Gastroesophageal sphincter (tissue), 4 donors: ENCODE measurements at regions not wholly inside any gene's neighbourhood (a gene's known extent, or its start where the extent isn't known, plus 50 kb on each side); places are given as distances from the start of the nearest gene placed in this dataset.

Source experiments
- ATAC-seq: fragments of 150-250 bp; one replicate; pipeline ENCODE4 v1.9.1; 2016; ENCODE audit warnings: mild to moderate bottlenecking, moderate library complexity
- H3K27ac ChIP-seq, 4 donors: fragments of 200-600 bp; sonication (generic) in 3 of 4; 1 replicate in 3 of 4; 2 replicates in 1 of 4; pipeline ENCODE4 v1.5.1; 2016 to 2019
- H3K27me3 ChIP-seq: fragments of 200-600 bp; sonication (generic); one replicate; pipeline ENCODE4 v1.5.1; 2019
- H3K36me3 ChIP-seq, 2 donors: fragments of 200-600 bp; sonication (generic); one replicate each; pipeline ENCODE4 v1.5.1; 2019; ENCODE audit warnings: control low read depth in 1 of 2
- H3K4me1 ChIP-seq, 3 donors: fragments of 200-600 bp; sonication (generic); 1 replicate in 2 of 3; 2 replicates in 1 of 3; pipeline ENCODE4 v1.5.1; 2016 to 2019; ENCODE audit warnings: control low read depth in 2 of 3
- H3K4me3 ChIP-seq, 2 donors: fragments of 200-600 bp; sonication (generic); one replicate each; pipeline ENCODE4 v1.5.1; 2019; ENCODE audit warnings: mild to moderate bottlenecking in 1 of 2, moderate library complexity in 1 of 2
- H3K9me3 ChIP-seq, 3 donors: fragments of 200-600 bp; sonication (generic); one replicate each; pipeline ENCODE4 v1.5.1; 2017 to 2019; ENCODE audit warnings: control low read depth in 2 of 3
- CTCF ChIP-seq, 4 experiments: fragments of 200-600 bp in 2 of 4; fragments of 450-650 bp in 2 of 4; sonication (generic) in 1 of 4; IDR thresholded peaks; one replicate each; pipeline ENCODE4 v1.5.1; 2017 to 2019; ENCODE audit warnings: antibody characterized with exemption in 4 of 4, mild to moderate bottlenecking in 2 of 4, moderate library complexity in 2 of 4
- EP300 ChIP-seq: sonication (generic); formaldehyde crosslinking; IDR thresholded peaks from one replicate; pipeline ENCODE4 v1.6.1; 2017; ENCODE audit warnings: antibody characterized with exemption, mild to moderate bottlenecking
- POLR2A ChIP-seq, 2 donors: fragments of 450-650 bp; IDR thresholded peaks; one replicate each; pipeline ENCODE4 v1.6.1; 2017; ENCODE audit warnings: antibody characterized with exemption in 2 of 2, mild to moderate bottlenecking in 2 of 2, moderate library complexity in 1 of 2
- POLR2AphosphoS5 ChIP-seq: sonication (generic); formaldehyde crosslinking; IDR thresholded peaks from one replicate; pipeline ENCODE4 v1.6.1; 2017; ENCODE audit warnings: antibody characterized with exemption
- WGBS, 2 donors: methylation state at CpG; one replicate each; pipeline ENCODE4 v1.1.5; 2018; ENCODE audit warnings: low coverage in 1 of 2; 5-methylcytosine and 5-hydroxymethylcytosine counted together

GRCh38 chr2:39568116-39568515, 97.6 kb upstream of the TMEM178A start:
- H3K4me3 ChIP-seq: no peak overlapping the region
- H3K4me1 ChIP-seq: peaks cover 13 to 56% (median 14%) of the 10 kb centered on the region in 3 donors
- peak overlapping the region in 3 of 4 donors; percentile 54 to 60 (median 56) for H3K27ac ChIP-seq
- no peaks in the 10 kb centered on the region for H3K27me3 ChIP-seq
- no peak for TF ChIP-seq POLR2AphosphoS5
- no peak for ATAC-seq
- peaks cover 0 to 17% (median 0%) of the 10 kb centered on the region in 3 donors for H3K9me3 ChIP-seq
- H3K36me3 ChIP-seq: no peaks in the 10 kb centered on the region
- 79 to 81% methylated on average over 2 to 5 of the region's 5 CpGs for WGBS, 2 donors

GRCh38 chr2:39568561-39569006, 97.1 kb upstream of the TMEM178A start:
- no peak overlapping the region for H3K4me3 ChIP-seq
- peak overlapping the region in 3 of 4 donors; percentile 54 to 60 (median 56) for H3K27ac ChIP-seq
- peak; percentile 79 for TF ChIP-seq POLR2AphosphoS5
- no peak for TF ChIP-seq POLR2A (IDR thresholded peaks at IDR 0.05)
- no peak for TF ChIP-seq CTCF (IDR thresholded peaks at IDR 0.05)
- no peak for TF ChIP-seq EP300
- peaks cover 13 to 56% (median 14%) of the 10 kb centered on the region in 3 donors for H3K4me1 ChIP-seq
- ATAC-seq: peak; percentile 72
- no peaks in the 10 kb centered on the region for H3K27me3 ChIP-seq
- H3K36me3 ChIP-seq: no peaks in the 10 kb centered on the region
- WGBS, 2 donors: 22 to 35% methylated on average over 3 of the region's 3 CpGs
- H3K9me3 ChIP-seq: peaks cover 0 to 12% (median 0%) of the 10 kb centered on the region in 3 donors

- WGBS, 2 donors: 100% methylated on average over 1 of the region's 1 CpG
- H3K27ac ChIP-seq: peak overlapping the region in 3 of 4 donors; percentile 39 to 59 (median 47)
- H3K27me3 ChIP-seq: no peaks in the 10 kb centered on the region
- no peaks in the 10 kb centered on the region for H3K9me3 ChIP-seq
- TF ChIP-seq EP300: no peak
- no peak for TF ChIP-seq POLR2AphosphoS5
- TF ChIP-seq POLR2A (IDR thresholded peaks at IDR 0.05): no peak
- no peak for TF ChIP-seq CTCF (IDR thresholded peaks at IDR 0.05)
- no peak for ATAC-seq
- no peaks in the 10 kb centered on the region for H3K36me3 ChIP-seq
- H3K4me3 ChIP-seq: no peak overlapping the region
- H3K4me1 ChIP-seq: peaks cover 13 to 56% (median 14%) of the 10 kb centered on the region in 3 donors
Observed at GRCh38 chr2:39570130-39570555, 95.6 kb upstream of the TMEM178A start.

- no peak for ATAC-seq
- Histone ChIP-seq H3K4me1 (peaks cover 13 to 56% (median 14%) of the 10 kb centered on the region in 3 donors), H3K27me3 (no peaks in the 10 kb centered on the region), H3K9me3 (no peaks in the 10 kb centered on the region), H3K27ac (peak overlapping the region in 3 of 4 donors; percentile 39 to 59 (median 47)), H3K36me3 (no peaks in the 10 kb centered on the region), H3K4me3 (no peak overlapping the region)
- no peak for TF ChIP-seq CTCF (IDR thresholded peaks at IDR 0.05)
- no peak for TF ChIP-seq POLR2A (IDR thresholded peaks at IDR 0.05)
- TF ChIP-seq EP300: no peak
- no peak for TF ChIP-seq POLR2AphosphoS5
- 49 to 60% methylated on average over 3 of the region's 3 CpGs for WGBS, 2 donors
Observed at GRCh38 chr2:39570614-39571013, 95.1 kb upstream of the TMEM178A start.

- Histone ChIP-seq H3K36me3 (no peaks in the 10 kb centered on the region), H3K27ac (peak overlapping the region in 3 of 4 donors; percentile 47 to 59 (median 57)), H3K9me3 (no peaks in the 10 kb centered on the region), H3K4me1 (peaks cover 13 to 56% (median 14%) of the 10 kb centered on the region in 3 donors), H3K27me3 (no peaks in the 10 kb centered on the region), H3K4me3 (no peak overlapping the region)
- WGBS, 2 donors: 18 to 37% methylated on average over 6 of the region's 6 CpGs
- TF ChIP-seq POLR2AphosphoS5: peak; percentile 98
- TF ChIP-seq EP300: no peak
- ATAC-seq: peak; percentile 50
Observed at GRCh38 chr2:39571111-39571731, 94.5 kb upstream of the TMEM178A start.

- H3K4me3 ChIP-seq: no peak overlapping the region
- ATAC-seq: no peak
- no peaks in the 10 kb centered on the region for H3K27me3 ChIP-seq
- TF ChIP-seq CTCF (IDR thresholded peaks at IDR 0.05): no peak
- TF ChIP-seq EP300: no peak
- no peak for TF ChIP-seq POLR2A (IDR thresholded peaks at IDR 0.05)
- no peak for TF ChIP-seq POLR2AphosphoS5
- no peak overlapping the region for H3K27ac ChIP-seq
- H3K9me3 ChIP-seq: no peaks in the 10 kb centered on the region
- H3K4me1 ChIP-seq: peaks cover 13 to 39% (median 14%) of the 10 kb centered on the region in 3 donors
- no peaks in the 10 kb centered on the region for H3K36me3 ChIP-seq
- WGBS, 2 donors: 94 to 100% methylated on average over 1 of the region's 1 CpG
Observed at GRCh38 chr2:39573276-39573675, 92.4 kb upstream of the TMEM178A start.
